MCF 10A (cell line): ENCODE measurements at regions not wholly inside any gene's neighbourhood (a gene's known extent, or its start where the extent isn't known, plus 50 kb on each side); places are given as distances from the start of the nearest gene placed in this dataset.

ENCODE experiments used
- BruUV-seq: library from RNA; stranded (reverse); fragments of 400-500 nt; replicated peaks from 2 replicates; lab custom pipeline; 2021; lab: Mats Ljungman, UMichigan
- CTCF ChIA-PET: fragments of 300-600 bp; sonication (Branson Sonifier 250); formaldehyde crosslinking; extraction: SDS; loops from one replicate; lab custom pipeline; 2021; ENCODE audit warnings: antibody characterized with exemption, inconsistent platforms; lab: Yijun Ruan, JAX
- POLR2A ChIA-PET: fragments of 300-600, 350-650 bp; sonication (Branson Sonifier 250); formaldehyde crosslinking; extraction: SDS; loops from one replicate; lab custom pipeline; 2020; ENCODE audit warnings: antibody characterized with exemption, inconsistent platforms; lab: Yijun Ruan, JAX
- DNase-seq: peaks from one replicate; pipeline ENCODE4 v3.0.0-alpha.2; 2018; ENCODE audit not compliant: unreplicated experiment
- H3K27ac Mint-ChIP-seq: one replicate; pipeline ENCODE4 v1.8.0; 2022; ENCODE audit warnings: mild to moderate bottlenecking, low read depth, mixed read lengths; ENCODE audit not compliant: unreplicated experiment
- H3K27me3 Mint-ChIP-seq: one replicate; pipeline ENCODE4 v1.8.0; 2022; ENCODE audit warnings: mixed read lengths; ENCODE audit not compliant: insufficient read depth, unreplicated experiment
- H3K36me3 Mint-ChIP-seq: one replicate; pipeline ENCODE4 v1.8.0; 2022; ENCODE audit warnings: mild to moderate bottlenecking, moderate library complexity, mixed read lengths; ENCODE audit not compliant: insufficient read depth, unreplicated experiment
- H3K4me1 Mint-ChIP-seq: one replicate; pipeline ENCODE4 v1.8.0; 2022; ENCODE audit warnings: mixed read lengths; ENCODE audit not compliant: insufficient read depth, unreplicated experiment
- H3K4me3 Mint-ChIP-seq: one replicate; pipeline ENCODE4 v1.8.0; 2022; ENCODE audit warnings: mild to moderate bottlenecking, moderate library complexity, mixed read lengths; ENCODE audit not compliant: unreplicated experiment
- H3K9me3 Mint-ChIP-seq: one replicate; pipeline ENCODE4 v1.8.0; 2022; ENCODE audit warnings: mixed read lengths; ENCODE audit not compliant: unreplicated experiment
- intact Hi-C: fragments of 100-400 bp; cut with micrococcal nuclease; formaldehyde crosslinking; loops from 2 replicates; pipeline ENCODE4 v1.14.1; 2022
- TF ChIP-seq, protein P1 (sequence below): fragments of 200-600 bp; IDR thresholded peaks from one replicate; pipeline ENCODE4 v1.8.0; 2022; ENCODE audit warnings: antibody characterized with exemption, mild to moderate bottlenecking; ENCODE audit not compliant: unreplicated experiment

DNA sequence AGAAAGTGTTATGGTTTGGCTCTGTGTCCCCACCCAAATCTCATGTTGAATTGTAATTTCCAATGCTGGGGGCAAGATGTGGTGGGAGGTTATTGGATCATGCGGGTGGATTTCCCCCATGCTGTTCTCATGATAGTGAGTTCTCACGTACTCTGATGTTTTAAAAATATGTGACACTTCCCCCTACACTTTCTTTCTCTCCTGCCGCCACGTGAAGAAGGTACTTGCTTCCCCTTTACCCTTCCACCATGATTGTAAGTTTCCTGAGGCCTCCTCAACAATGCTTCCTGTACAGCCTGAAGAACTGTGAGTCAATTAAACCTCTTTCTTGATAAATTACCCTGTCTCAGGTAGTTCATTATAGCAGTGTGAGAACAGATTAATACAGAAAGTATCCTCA, 150.8 kb downstream of the TMEM200A start:
- ChIA-PET CTCF (no interaction called here), POLR2A (interaction anchor here (0.8 kb wide), 1 partner anchor 234 kb away, joined by 3 read pairs; no protein-coding TSS in a partner anchor)
- intact Hi-C loops: no loop called here
- DNase-seq: no peak
- no peaks in the 10 kb centered on the region for H3K9me3 Mint-ChIP-seq
- H3K27me3 Mint-ChIP-seq: no peaks in the 10 kb centered on the region
- no peak overlapping the region for H3K4me3 Mint-ChIP-seq
- TF ChIP-seq, protein P1, sequence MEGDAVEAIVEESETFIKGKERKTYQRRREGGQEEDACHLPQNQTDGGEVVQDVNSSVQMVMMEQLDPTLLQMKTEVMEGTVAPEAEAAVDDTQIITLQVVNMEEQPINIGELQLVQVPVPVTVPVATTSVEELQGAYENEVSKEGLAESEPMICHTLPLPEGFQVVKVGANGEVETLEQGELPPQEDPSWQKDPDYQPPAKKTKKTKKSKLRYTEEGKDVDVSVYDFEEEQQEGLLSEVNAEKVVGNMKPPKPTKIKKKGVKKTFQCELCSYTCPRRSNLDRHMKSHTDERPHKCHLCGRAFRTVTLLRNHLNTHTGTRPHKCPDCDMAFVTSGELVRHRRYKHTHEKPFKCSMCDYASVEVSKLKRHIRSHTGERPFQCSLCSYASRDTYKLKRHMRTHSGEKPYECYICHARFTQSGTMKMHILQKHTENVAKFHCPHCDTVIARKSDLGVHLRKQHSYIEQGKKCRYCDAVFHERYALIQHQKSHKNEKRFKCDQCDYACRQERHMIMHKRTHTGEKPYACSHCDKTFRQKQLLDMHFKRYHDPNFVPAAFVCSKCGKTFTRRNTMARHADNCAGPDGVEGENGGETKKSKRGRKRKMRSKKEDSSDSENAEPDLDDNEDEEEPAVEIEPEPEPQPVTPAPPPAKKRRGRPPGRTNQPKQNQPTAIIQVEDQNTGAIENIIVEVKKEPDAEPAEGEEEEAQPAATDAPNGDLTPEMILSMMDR: no peak
- no peak overlapping the region for H3K27ac Mint-ChIP-seq
- BruUV-seq: no TSS peak
- no peaks in the 10 kb centered on the region for H3K36me3 Mint-ChIP-seq
- peaks cover 11% of the 10 kb centered on the region for H3K4me1 Mint-ChIP-seq

DNA sequence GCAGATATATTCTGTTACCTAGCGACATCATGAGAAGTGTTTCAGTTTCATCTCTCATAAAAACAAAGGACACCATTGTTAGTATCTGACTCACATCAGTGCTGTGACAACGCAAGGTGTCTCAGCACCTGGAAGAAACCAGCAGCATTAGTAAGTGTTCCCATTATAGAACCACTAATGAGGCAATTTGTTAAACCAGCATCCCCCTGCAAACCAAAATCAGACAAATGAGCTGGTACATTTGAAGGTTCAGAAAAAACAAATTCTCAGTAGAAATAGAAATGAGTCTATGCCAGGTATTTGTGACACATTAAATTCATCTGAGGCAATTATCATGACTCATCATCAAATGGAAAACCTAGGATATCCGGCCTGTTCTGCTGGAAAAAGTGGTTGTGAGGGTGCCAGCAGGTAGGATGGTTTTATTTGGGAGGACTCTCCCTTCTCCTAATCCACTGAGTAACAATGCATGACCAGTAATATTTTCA, 151.7 kb downstream of the TMEM200A start:
- TF ChIP-seq, protein P1: no peak
- Mint-ChIP-seq H3K4me3 (no peak overlapping the region), H3K9me3 (no peaks in the 10 kb centered on the region), H3K4me1 (peaks cover 11% of the 10 kb centered on the region), H3K36me3 (no peaks in the 10 kb centered on the region), H3K27ac (peak overlapping the region; percentile 52), H3K27me3 (no peaks in the 10 kb centered on the region)
- DNase-seq: peak; percentile 57
- intact Hi-C loops: no loop called here
- ChIA-PET CTCF (interaction anchor here (0.6 to 0.8 kb wide), 2 partner anchors 9 to 39 kb away, joined by 3 to 4 read pairs; no protein-coding TSS in a partner anchor), POLR2A (interaction anchor here (0.6 kb wide), 1 partner anchor 9 kb away, joined by 4 read pairs; no protein-coding TSS in a partner anchor)
- BruUV-seq: no TSS peak

GRCh38 chr6:130518588-130518987, 152.8 kb downstream of the TMEM200A start:
- no TSS peak for BruUV-seq
- peaks cover 11% of the 10 kb centered on the region for H3K4me1 Mint-ChIP-seq
- no peaks in the 10 kb centered on the region for H3K36me3 Mint-ChIP-seq
- H3K27ac Mint-ChIP-seq: peak overlapping the region; percentile 14
- no peaks in the 10 kb centered on the region for H3K27me3 Mint-ChIP-seq
- ChIA-PET CTCF (no interaction called here), POLR2A (no interaction called here)
- intact Hi-C loops: no loop called here
- no peak overlapping the region for H3K4me3 Mint-ChIP-seq
- TF ChIP-seq, protein P1: no peak
- no peaks in the 10 kb centered on the region for H3K9me3 Mint-ChIP-seq
- DNase-seq: no peak

DNA sequence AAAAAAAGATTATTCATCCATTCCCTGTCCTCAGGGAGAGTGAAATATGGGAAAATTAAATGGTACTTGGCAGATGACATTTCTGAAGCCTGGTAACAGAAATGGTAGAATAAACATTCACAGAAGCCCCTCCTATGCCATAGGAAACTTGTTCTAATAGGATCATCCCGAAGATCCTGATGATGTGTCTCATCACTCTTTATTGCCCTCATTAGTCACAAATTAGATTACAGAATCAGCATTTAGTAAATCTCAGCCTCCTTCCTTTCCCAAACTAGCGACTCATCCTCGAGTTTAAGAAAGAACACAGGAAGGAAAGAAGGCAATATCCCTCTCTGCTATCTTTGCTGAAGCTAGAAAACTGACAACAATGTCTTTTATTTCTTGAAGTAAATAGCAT, 154.4 kb downstream of the TMEM200A start:
- H3K27me3 Mint-ChIP-seq: no peaks in the 10 kb centered on the region
- TF ChIP-seq, protein P1: no peak
- peaks cover 11% of the 10 kb centered on the region for H3K4me1 Mint-ChIP-seq
- DNase-seq: no peak
- no TSS peak for BruUV-seq
- ChIA-PET CTCF (interaction anchor here (0.7 kb wide), 1 partner anchor 20 kb away, joined by 3 read pairs; no protein-coding TSS in a partner anchor), POLR2A (no interaction called here)
- intact Hi-C loops: no loop called here
- no peaks in the 10 kb centered on the region for H3K36me3 Mint-ChIP-seq
- no peak overlapping the region for H3K4me3 Mint-ChIP-seq
- H3K27ac Mint-ChIP-seq: no peak overlapping the region
- H3K9me3 Mint-ChIP-seq: no peaks in the 10 kb centered on the region
